Astrocyte of the cerebellum (primary cell): ENCODE measurements at regions not wholly inside any gene's neighbourhood (a gene's known extent, or its start where the extent isn't known, plus 50 kb on each side); places are given as distances from the start of the nearest gene placed in this dataset.
"Not testable (repeated sequence)": the region's sequence is repeated elsewhere in the genome, so short reads cannot be mapped to it uniquely, and the experiment has no call there.

Experiments
- DNase-seq: peaks from one replicate; pipeline ENCODE4 v3.0.0-alpha.2; 2011; ENCODE audit warnings: low read depth
- H3K4me3 ChIP-seq: 2 replicates; pipeline ENCODE4 v1.5.1; 2011; ENCODE audit warnings: mild to moderate bottlenecking, low read depth, low read length, moderate library complexity
- CTCF ChIP-seq: IDR thresholded peaks from 2 replicates; pipeline ENCODE4 v1.5.1; 2012; ENCODE audit warnings: low read length, low read depth, moderate library complexity, mild to moderate bottlenecking; ENCODE audit errors: missing control alignments
- in situ Hi-C: cut with HindIII; loops from 2 replicates; pipeline ENCODE4 v1.10.0; 2017; ENCODE audit warnings: low sequenced_read_pairs

- H3K4me3 ChIP-seq: no peak overlapping the region
- in situ Hi-C loops: no loop called here
- TF ChIP-seq CTCF: no peak
- no peak for DNase-seq
These were observed 91.8 kb downstream of the BAMBI start for GRCh38 chr10:28769091-28769604.

GRCh38 chr10:28771580-28772090 is 94.3 kb downstream of the BAMBI start:
- DNase-seq, in situ Hi-C loops: not testable (repeated sequence)

GRCh38 chr10:28774051-28774995 is 97.0 kb downstream of the BAMBI start:
- no peak overlapping the region for H3K4me3 ChIP-seq
- in situ Hi-C loops: no loop called here
- TF ChIP-seq CTCF: no peak
- no peak for DNase-seq

More at GRCh38 chr10:28771580-28772090, 94.3 kb downstream of the BAMBI start:
- H3K4me3 ChIP-seq: not testable (repeated sequence)

- no peak for TF ChIP-seq CTCF
- no peak overlapping the region for H3K4me3 ChIP-seq
- in situ Hi-C loops: no loop called here
- DNase-seq: no peak
These were observed 98.5 kb downstream of the BAMBI start for GRCh38 chr10:28775773-28776172.

- in situ Hi-C loops: no loop called here
- DNase-seq: no peak
- TF ChIP-seq CTCF: no peak
- no peak overlapping the region for H3K4me3 ChIP-seq
These were observed 99.2 kb downstream of the BAMBI start for GRCh38 chr10:28776519-28776918.

- in situ Hi-C loops: no loop called here
- TF ChIP-seq CTCF: no peak
- DNase-seq: no peak
- H3K4me3 ChIP-seq: no peak overlapping the region
These were observed 100.6 kb downstream of the BAMBI start for GRCh38 chr10:28777911-28778310.

GRCh38 chr10:28778524-28778923 is 101.2 kb downstream of the BAMBI start:
- no peak overlapping the region for H3K4me3 ChIP-seq
- TF ChIP-seq CTCF: no peak
- in situ Hi-C loops: no loop called here
- DNase-seq: no peak
